HG03575 (cell line): ENCODE measurements at regions not wholly inside any gene's neighbourhood (a gene's known extent, or its start where the extent isn't known, plus 50 kb on each side); places are given as distances from the start of the nearest gene placed in this dataset.

ENCODE experiments used
- ATAC-seq: cut with Tn5 transposase; IDR thresholded peaks from one replicate; pipeline ENCODE4 v1.9.1; 2021; ENCODE audit not compliant: unreplicated experiment, insufficient number of reproducible peaks, low FRiP score; ENCODE audit errors: extremely low read depth

GRCh38 chr4:137711502-137711901 is 179.2 kb upstream of the PCDH18 start:
- no peak for ATAC-seq

- no peak for ATAC-seq
Measured at GRCh38 chr4:137707626-137708025, 175.3 kb upstream of the PCDH18 start.

GRCh38 chr4:137707102-137707620 is 174.9 kb upstream of the PCDH18 start:
- no peak for ATAC-seq

GRCh38 chr4:137705171-137705783 is 173.0 kb upstream of the PCDH18 start:
- no peak for ATAC-seq

- ATAC-seq: no peak
Measured at GRCh38 chr4:137703195-137703594, 170.9 kb upstream of the PCDH18 start.

GRCh38 chr4:137702512-137702911 is 170.2 kb upstream of the PCDH18 start:
- ATAC-seq: no peak

GRCh38 chr4:137701401-137701800 is 169.1 kb upstream of the PCDH18 start:
- ATAC-seq: no peak

GRCh38 chr4:137700751-137701150 is 168.5 kb upstream of the PCDH18 start:
- ATAC-seq: no peak

- ATAC-seq: no peak
Measured at GRCh38 chr4:137700072-137700471, 167.8 kb upstream of the PCDH18 start.

- no peak for ATAC-seq
Measured at GRCh38 chr4:137694138-137694537, 161.8 kb upstream of the PCDH18 start.

GRCh38 chr4:137693641-137694040 is 161.3 kb upstream of the PCDH18 start:
- ATAC-seq: no peak

- no peak for ATAC-seq
Measured at GRCh38 chr4:137692205-137692604, 159.9 kb upstream of the PCDH18 start.

- ATAC-seq: no peak
Measured at GRCh38 chr4:137688651-137689050, 156.4 kb upstream of the PCDH18 start.

- ATAC-seq: no peak
Measured at GRCh38 chr4:137685357-137685756, 153.1 kb upstream of the PCDH18 start.

- ATAC-seq: no peak
Measured at GRCh38 chr4:137681081-137681480, 148.8 kb upstream of the PCDH18 start.

- no peak for ATAC-seq
Measured at GRCh38 chr4:137678796-137679195, 146.5 kb upstream of the PCDH18 start.

- no peak for ATAC-seq
Measured at GRCh38 chr4:137677863-137678262, 145.6 kb upstream of the PCDH18 start.

- no peak for ATAC-seq
Measured at GRCh38 chr4:137676357-137676998, 144.2 kb upstream of the PCDH18 start.

- no peak for ATAC-seq
Measured at GRCh38 chr4:137674066-137674465, 141.8 kb upstream of the PCDH18 start.

GRCh38 chr4:137668885-137669545 is 136.7 kb upstream of the PCDH18 start:
- no peak for ATAC-seq
